ENCODE measurements at regions not wholly inside any gene's neighbourhood (a gene's known extent, or its start where the extent isn't known, plus 50 kb on each side); places are given as distances from the start of the nearest gene placed in this dataset.

GRCh38 chr6:131390322-131390721, 182.7 kb upstream of the ARG1 start:
- Mint-ChIP-seq H3K27ac (ENCODE audit: low read depth) (no peak overlapping the region), H3K9me3 (no peaks in the 10 kb centered on the region), H3K27me3 (peaks cover 11% of the 10 kb centered on the region), H3K4me3 (no peak overlapping the region), H3K36me3 (ENCODE audit: insufficient read depth) (peaks cover 1% of the 10 kb centered on the region), H3K4me1 (no peaks in the 10 kb centered on the region)
- ATAC-seq (replicated peaks; ENCODE audit: extremely low read depth, poor library complexity, severe bottlenecking), result no peak
- no peak for DNase-seq (ENCODE audit: low spot score in 2 of 2)

GRCh38 chr6:131391116-131391515, 181.9 kb upstream of the ARG1 start:
- peaks cover 1% of the 10 kb centered on the region for H3K36me3 Mint-ChIP-seq (ENCODE audit: insufficient read depth)
- no peaks in the 10 kb centered on the region for H3K9me3 Mint-ChIP-seq
- ATAC-seq (replicated peaks; ENCODE audit: extremely low read depth, poor library complexity, severe bottlenecking), result no peak
- H3K27ac Mint-ChIP-seq (ENCODE audit: low read depth), result no peak overlapping the region
- peaks cover 3% of the 10 kb centered on the region for H3K27me3 Mint-ChIP-seq
- no peak for DNase-seq (ENCODE audit: low spot score in 2 of 2)
- no peaks in the 10 kb centered on the region for H3K4me1 Mint-ChIP-seq
- no peak overlapping the region for H3K4me3 Mint-ChIP-seq

GRCh38 chr6:131393433-131393832, 179.6 kb upstream of the ARG1 start:
- H3K4me1 Mint-ChIP-seq, result no peaks in the 10 kb centered on the region
- peaks cover 1% of the 10 kb centered on the region for H3K36me3 Mint-ChIP-seq (ENCODE audit: insufficient read depth)
- ATAC-seq (replicated peaks; ENCODE audit: extremely low read depth, poor library complexity, severe bottlenecking) (no peak), DNase-seq (ENCODE audit: low spot score in 2 of 2) (no peak)
- no peaks in the 10 kb centered on the region for H3K9me3 Mint-ChIP-seq
- H3K27me3 Mint-ChIP-seq, result no peaks in the 10 kb centered on the region
- H3K27ac Mint-ChIP-seq (ENCODE audit: low read depth), result no peak overlapping the region
- no peak overlapping the region for H3K4me3 Mint-ChIP-seq

GRCh38 chr6:131394768-131395432, 178.1 kb upstream of the ARG1 start:
- no peak for DNase-seq (ENCODE audit: low spot score in 2 of 2)
- Mint-ChIP-seq H3K4me3 (no peak overlapping the region), H3K4me1 (no peaks in the 10 kb centered on the region), H3K9me3 (no peaks in the 10 kb centered on the region), H3K27ac (ENCODE audit: low read depth) (no peak overlapping the region), H3K27me3 (no peaks in the 10 kb centered on the region), H3K36me3 (ENCODE audit: insufficient read depth) (peaks cover 1% of the 10 kb centered on the region)
- ATAC-seq (replicated peaks; ENCODE audit: extremely low read depth, poor library complexity, severe bottlenecking), result no peak

- DNase-seq (ENCODE audit: low spot score in 2 of 2) (no peak), ATAC-seq (replicated peaks; ENCODE audit: extremely low read depth, poor library complexity, severe bottlenecking) (no peak)
- Mint-ChIP-seq H3K4me3 (no peak overlapping the region), H3K4me1 (no peaks in the 10 kb centered on the region), H3K36me3 (ENCODE audit: insufficient read depth) (peaks cover 1% of the 10 kb centered on the region), H3K27me3 (no peaks in the 10 kb centered on the region), H3K9me3 (peaks cover 5% of the 10 kb centered on the region), H3K27ac (ENCODE audit: low read depth) (no peak overlapping the region)
Measured at GRCh38 chr6:131398176-131398575, 174.8 kb upstream of the ARG1 start.

- Mint-ChIP-seq H3K4me3 (no peak overlapping the region), H3K27ac (ENCODE audit: low read depth) (no peak overlapping the region), H3K36me3 (ENCODE audit: insufficient read depth) (peaks cover 3% of the 10 kb centered on the region), H3K4me1 (no peaks in the 10 kb centered on the region), H3K9me3 (peaks cover 5% of the 10 kb centered on the region), H3K27me3 (peaks cover 12% of the 10 kb centered on the region)
- DNase-seq (ENCODE audit: low spot score in 2 of 2), result no peak
- no peak for ATAC-seq (replicated peaks; ENCODE audit: extremely low read depth, poor library complexity, severe bottlenecking)
Measured at GRCh38 chr6:131399433-131399832, 173.6 kb upstream of the ARG1 start.

- H3K4me1 Mint-ChIP-seq, result no peaks in the 10 kb centered on the region
- no peak for DNase-seq (ENCODE audit: low spot score in 2 of 2)
Measured at GRCh38 chr6:131400054-131400778, 172.8 kb upstream of the ARG1 start.

GRCh38 chr6:131400779-131401496, 172.1 kb upstream of the ARG1 start:
- Mint-ChIP-seq H3K27ac (ENCODE audit: low read depth) (no peak overlapping the region), H3K4me3 (no peak overlapping the region), H3K27me3 (peaks cover 12% of the 10 kb centered on the region), H3K36me3 (ENCODE audit: insufficient read depth) (peaks cover 3% of the 10 kb centered on the region), H3K4me1 (no peaks in the 10 kb centered on the region), H3K9me3 (peaks cover 5% of the 10 kb centered on the region)
- DNase-seq (ENCODE audit: low spot score in 2 of 2) (no peak), ATAC-seq (replicated peaks; ENCODE audit: extremely low read depth, poor library complexity, severe bottlenecking) (no peak)

More at GRCh38 chr6:131400054-131400778, 172.8 kb upstream of the ARG1 start:
- Mint-ChIP-seq H3K27ac (ENCODE audit: low read depth) (no peak overlapping the region), H3K27me3 (peaks cover 12% of the 10 kb centered on the region), H3K36me3 (ENCODE audit: insufficient read depth) (peaks cover 3% of the 10 kb centered on the region), H3K9me3 (peaks cover 5% of the 10 kb centered on the region), H3K4me3 (no peak overlapping the region)
- ATAC-seq (replicated peaks; ENCODE audit: extremely low read depth, poor library complexity, severe bottlenecking), result no peak

- ATAC-seq (replicated peaks; ENCODE audit: extremely low read depth, poor library complexity, severe bottlenecking), result no peak
- Mint-ChIP-seq H3K4me3 (no peak overlapping the region), H3K4me1 (no peaks in the 10 kb centered on the region), H3K36me3 (ENCODE audit: insufficient read depth) (peaks cover 2% of the 10 kb centered on the region), H3K27me3 (peaks cover 6% of the 10 kb centered on the region), H3K27ac (ENCODE audit: low read depth) (no peak overlapping the region), H3K9me3 (no peaks in the 10 kb centered on the region)
- DNase-seq (ENCODE audit: low spot score in 2 of 2), result no peak
Measured at GRCh38 chr6:131408811-131409210, 164.2 kb upstream of the ARG1 start.

GRCh38 chr6:131410785-131411184, 162.2 kb upstream of the ARG1 start:
- DNase-seq (ENCODE audit: low spot score in 2 of 2) (no peak), ATAC-seq (replicated peaks; ENCODE audit: extremely low read depth, poor library complexity, severe bottlenecking) (no peak)
- H3K9me3 Mint-ChIP-seq, result no peaks in the 10 kb centered on the region
- no peaks in the 10 kb centered on the region for H3K4me1 Mint-ChIP-seq
- H3K27me3 Mint-ChIP-seq, result no peaks in the 10 kb centered on the region
- H3K27ac Mint-ChIP-seq (ENCODE audit: low read depth), result no peak overlapping the region
- no peaks in the 10 kb centered on the region for H3K36me3 Mint-ChIP-seq (ENCODE audit: insufficient read depth)
- H3K4me3 Mint-ChIP-seq, result no peak overlapping the region

- ATAC-seq (replicated peaks; ENCODE audit: extremely low read depth, poor library complexity, severe bottlenecking) (no peak), DNase-seq (ENCODE audit: low spot score in 2 of 2) (no peak)
- no peaks in the 10 kb centered on the region for H3K9me3 Mint-ChIP-seq
- no peak overlapping the region for H3K27ac Mint-ChIP-seq (ENCODE audit: low read depth)
- no peaks in the 10 kb centered on the region for H3K27me3 Mint-ChIP-seq
- H3K4me1 Mint-ChIP-seq, result no peaks in the 10 kb centered on the region
- no peak overlapping the region for H3K4me3 Mint-ChIP-seq
- H3K36me3 Mint-ChIP-seq (ENCODE audit: insufficient read depth), result no peaks in the 10 kb centered on the region
Measured at GRCh38 chr6:131412960-131413830, 159.8 kb upstream of the ARG1 start.

GRCh38 chr6:131413831-131414191, 159.2 kb upstream of the ARG1 start:
- no peaks in the 10 kb centered on the region for H3K9me3 Mint-ChIP-seq
- peaks cover 3% of the 10 kb centered on the region for H3K27me3 Mint-ChIP-seq
- H3K27ac Mint-ChIP-seq (ENCODE audit: low read depth), result no peak overlapping the region
- H3K4me3 Mint-ChIP-seq, result no peak overlapping the region
- no peaks in the 10 kb centered on the region for H3K4me1 Mint-ChIP-seq
- DNase-seq (ENCODE audit: low spot score in 2 of 2), result no peak
- no peaks in the 10 kb centered on the region for H3K36me3 Mint-ChIP-seq (ENCODE audit: insufficient read depth)
- no peak for ATAC-seq (replicated peaks; ENCODE audit: extremely low read depth, poor library complexity, severe bottlenecking)
